ENCODE measurements at regions not wholly inside any gene's neighbourhood (a gene's known extent, or its start where the extent isn't known, plus 50 kb on each side); places are given as distances from the start of the nearest gene placed in this dataset.

GRCh38 chr5:4128994-4129393 lies 533.4 kb downstream of the IRX1 start:
- no peaks in the 10 kb centered on the region for H3K23me2 ChIP-seq (ENCODE audit: insufficient read length, low read depth, low read length, poor library complexity, severe bottlenecking)
- no peak overlapping the region for H3K27ac ChIP-seq (ENCODE audit: insufficient read length, low read depth, low read length)
- no peak overlapping the region for H3K4me3 Mint-ChIP-seq

More at GRCh38 chr5:4128994-4129393, 533.4 kb downstream of the IRX1 start:
- H4K5ac ChIP-seq (ENCODE audit: insufficient read length, low read depth, low read length) = no peak overlapping the region
- no peak overlapping the region for H2BK12ac ChIP-seq (ENCODE audit: insufficient read length, low read depth, low read length)
- peaks cover 2% of the 10 kb centered on the region in 2 experiments; a peak in 3 of 4 replicates for H3K4me1 Mint-ChIP-seq
- H3K36me3 Mint-ChIP-seq (ENCODE audit: insufficient read depth in 1 of 3, low read depth in 3 of 3) = peaks cover 0 to 4% (median 0%) of the 10 kb centered on the region in 3 experiments; a peak in 2 of 7 replicates
- no peak overlapping the region for H4K91ac ChIP-seq (ENCODE audit: insufficient read length, low read depth, low read length)
- H2BK120ac ChIP-seq (ENCODE audit: low read depth, low read length, poor library complexity, severe bottlenecking) = no peak overlapping the region
- no peaks in the 10 kb centered on the region; the same call in none of the 2 replicates for H3K27me3 Mint-ChIP-seq (ENCODE audit: low read depth)
- H2AK5ac ChIP-seq (ENCODE audit: insufficient read length, low read length) = no peak overlapping the region
- no peak overlapping the region for H2BK5ac ChIP-seq (ENCODE audit: insufficient read length, low read length)
- H3K27me3 ChIP-seq (ENCODE audit: insufficient read depth, low read length) = no peaks in the 10 kb centered on the region
- H3K9me3 ChIP-seq (ENCODE audit: control insufficient read depth, low read depth, low read length) = no peaks in the 10 kb centered on the region
- H2BK20ac ChIP-seq (ENCODE audit: low read depth, low read length, poor library complexity, severe bottlenecking) = no peak overlapping the region
- WGBS (ENCODE audit: extremely low coverage, insufficient read length, low lambda C conversion rate) = no CpG with 5 or more reads among the region's 9 CpGs
- no peaks in the 10 kb centered on the region for H4K20me1 ChIP-seq (ENCODE audit: control insufficient read depth, insufficient read depth, insufficient read length)
- no peak overlapping the region; a peak in 1 of 7 replicates for H3K27ac Mint-ChIP-seq
- no peak overlapping the region for H3K4ac ChIP-seq (ENCODE audit: low read depth, low read length)
- no peak overlapping the region for H3K18ac ChIP-seq (ENCODE audit: insufficient read length, low read depth, low read length)
- no peak overlapping the region for H3K14ac ChIP-seq (ENCODE audit: insufficient read depth, low read length)
- H3K4me1 ChIP-seq (ENCODE audit: insufficient read depth, low read length) = no peaks in the 10 kb centered on the region
- no peak for DNase-seq
- H2BK15ac ChIP-seq (ENCODE audit: low read depth, low read length) = no peak overlapping the region
- no peaks in the 10 kb centered on the region for H3K79me1 ChIP-seq (ENCODE audit: insufficient read depth, low read depth, low read length, poor library complexity, severe bottlenecking)
- no peak overlapping the region for H3K4me2 ChIP-seq (ENCODE audit: insufficient read depth, insufficient read length, low read length)
- peaks cover 0 to 2% of the 10 kb centered on the region in 2 experiments; a peak in 2 of 5 replicates for H3K9me3 Mint-ChIP-seq
- no peak overlapping the region for H3K23ac ChIP-seq (ENCODE audit: insufficient read length, low read depth, low read length)
- H4K8ac ChIP-seq (replicated peaks; ENCODE audit: insufficient read length, low read depth, low read length) = no peak overlapping the region
- no peaks in the 10 kb centered on the region for H3K79me2 ChIP-seq (ENCODE audit: insufficient read depth, low read length)
- H2AFZ ChIP-seq (ENCODE audit: low read length) = no peak overlapping the region
- no peak overlapping the region for H3K56ac ChIP-seq (ENCODE audit: insufficient read length, low read depth, low read length)
- TF ChIP-seq, protein P1, sequence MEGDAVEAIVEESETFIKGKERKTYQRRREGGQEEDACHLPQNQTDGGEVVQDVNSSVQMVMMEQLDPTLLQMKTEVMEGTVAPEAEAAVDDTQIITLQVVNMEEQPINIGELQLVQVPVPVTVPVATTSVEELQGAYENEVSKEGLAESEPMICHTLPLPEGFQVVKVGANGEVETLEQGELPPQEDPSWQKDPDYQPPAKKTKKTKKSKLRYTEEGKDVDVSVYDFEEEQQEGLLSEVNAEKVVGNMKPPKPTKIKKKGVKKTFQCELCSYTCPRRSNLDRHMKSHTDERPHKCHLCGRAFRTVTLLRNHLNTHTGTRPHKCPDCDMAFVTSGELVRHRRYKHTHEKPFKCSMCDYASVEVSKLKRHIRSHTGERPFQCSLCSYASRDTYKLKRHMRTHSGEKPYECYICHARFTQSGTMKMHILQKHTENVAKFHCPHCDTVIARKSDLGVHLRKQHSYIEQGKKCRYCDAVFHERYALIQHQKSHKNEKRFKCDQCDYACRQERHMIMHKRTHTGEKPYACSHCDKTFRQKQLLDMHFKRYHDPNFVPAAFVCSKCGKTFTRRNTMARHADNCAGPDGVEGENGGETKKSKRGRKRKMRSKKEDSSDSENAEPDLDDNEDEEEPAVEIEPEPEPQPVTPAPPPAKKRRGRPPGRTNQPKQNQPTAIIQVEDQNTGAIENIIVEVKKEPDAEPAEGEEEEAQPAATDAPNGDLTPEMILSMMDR (conservative IDR thresholded peaks at IDR 0.05) = no peak
- H3K9ac ChIP-seq (ENCODE audit: extremely low read depth, insufficient read length, low read length) = no peak overlapping the region
- H3T11ph ChIP-seq (ENCODE audit: low read length) = no peak overlapping the region

Data from H9 (cell line).